Nephron progenitor cell (in vitro differentiated cells): ENCODE measurements at regions not wholly inside any gene's neighbourhood (a gene's known extent, or its start where the extent isn't known, plus 50 kb on each side); places are given as distances from the start of the nearest gene placed in this dataset.

Source experiments
- DNase-seq: peaks from one replicate; pipeline ENCODE4 v3.0.0; 2021
- H3K27ac Mint-ChIP-seq: 2 replicates; pipeline ENCODE4 v1.8.0; 2021; ENCODE audit warnings: mild to moderate bottlenecking, moderate library complexity, mixed read lengths
- H3K27me3 Mint-ChIP-seq: 2 replicates; pipeline ENCODE4 v1.8.0; 2021; ENCODE audit warnings: mild to moderate bottlenecking, low read depth, mixed read lengths; ENCODE audit not compliant: poor library complexity
- H3K36me3 Mint-ChIP-seq: 2 replicates; pipeline ENCODE4 v1.8.0; 2021; ENCODE audit warnings: low read depth, mixed read lengths
- H3K4me1 Mint-ChIP-seq: 2 replicates; pipeline ENCODE4 v1.8.0; 2021; ENCODE audit warnings: mixed read lengths
- H3K4me3 Mint-ChIP-seq: 2 replicates; pipeline ENCODE4 v1.8.0; 2021; ENCODE audit warnings: mild to moderate bottlenecking, moderate library complexity, mixed read lengths
- H3K9me3 Mint-ChIP-seq: 2 replicates; pipeline ENCODE4 v1.8.0; 2021; ENCODE audit warnings: mild to moderate bottlenecking, moderate library complexity, mixed read lengths
- CTCF ChIP-seq: fragments of 200-600 bp; sonication (generic); IDR thresholded peaks from 2 replicates; pipeline ENCODE4 v1.5.0; 2021; ENCODE audit warnings: antibody characterized with exemption

- no peaks in the 10 kb centered on the region for H3K36me3 Mint-ChIP-seq
- H3K27ac Mint-ChIP-seq, result no peak overlapping the region
- no peak overlapping the region for H3K4me3 Mint-ChIP-seq
- H3K4me1 Mint-ChIP-seq, result peaks cover 38% of the 10 kb centered on the region
- no peak for TF ChIP-seq CTCF
- no peak for DNase-seq
- H3K27me3 Mint-ChIP-seq, result peaks cover 19% of the 10 kb centered on the region
- H3K9me3 Mint-ChIP-seq, result no peaks in the 10 kb centered on the region
Measured at GRCh38 chr15:77798847-77799246, 166.1 kb upstream of the LINGO1 start.

- no peak for TF ChIP-seq CTCF
- Mint-ChIP-seq H3K27ac (no peak overlapping the region), H3K9me3 (no peaks in the 10 kb centered on the region), H3K4me3 (no peak overlapping the region), H3K36me3 (no peaks in the 10 kb centered on the region), H3K4me1 (peaks cover 33% of the 10 kb centered on the region), H3K27me3 (peaks cover 21% of the 10 kb centered on the region)
- DNase-seq, result no peak
Measured at GRCh38 chr15:77798151-77798835, 165.6 kb upstream of the LINGO1 start.

GRCh38 chr15:77797270-77797669 is 164.6 kb upstream of the LINGO1 start:
- Mint-ChIP-seq H3K27ac (no peak overlapping the region), H3K9me3 (no peaks in the 10 kb centered on the region), H3K36me3 (no peaks in the 10 kb centered on the region), H3K27me3 (peaks cover 22% of the 10 kb centered on the region), H3K4me1 (peaks cover 24% of the 10 kb centered on the region), H3K4me3 (no peak overlapping the region)
- no peak for TF ChIP-seq CTCF
- no peak for DNase-seq

GRCh38 chr15:77796046-77796729 is 163.5 kb upstream of the LINGO1 start:
- no peak for DNase-seq
- TF ChIP-seq CTCF, result no peak
- H3K4me1 Mint-ChIP-seq, result peaks cover 15% of the 10 kb centered on the region
- no peak overlapping the region for H3K4me3 Mint-ChIP-seq
- H3K36me3 Mint-ChIP-seq, result no peaks in the 10 kb centered on the region
- no peaks in the 10 kb centered on the region for H3K9me3 Mint-ChIP-seq
- peaks cover 27% of the 10 kb centered on the region for H3K27me3 Mint-ChIP-seq
- H3K27ac Mint-ChIP-seq, result peak overlapping the region; percentile 22

GRCh38 chr15:77795446-77795845 is 162.7 kb upstream of the LINGO1 start:
- Mint-ChIP-seq H3K4me1 (peaks cover 14% of the 10 kb centered on the region), H3K27ac (no peak overlapping the region), H3K9me3 (no peaks in the 10 kb centered on the region), H3K27me3 (peaks cover 29% of the 10 kb centered on the region), H3K36me3 (no peaks in the 10 kb centered on the region), H3K4me3 (no peak overlapping the region)
- no peak for DNase-seq
- no peak for TF ChIP-seq CTCF

- Mint-ChIP-seq H3K4me3 (no peak overlapping the region), H3K27me3 (peaks cover 28% of the 10 kb centered on the region), H3K36me3 (no peaks in the 10 kb centered on the region), H3K9me3 (no peaks in the 10 kb centered on the region), H3K4me1 (no peaks in the 10 kb centered on the region), H3K27ac (no peak overlapping the region)
- DNase-seq, result no peak
- no peak for TF ChIP-seq CTCF
Measured at GRCh38 chr15:77791941-77792340, 159.2 kb upstream of the LINGO1 start.
